B cell (primary cell): ENCODE measurements at regions not wholly inside any gene's neighbourhood (a gene's known extent, or its start where the extent isn't known, plus 50 kb on each side); places are given as distances from the start of the nearest gene placed in this dataset.

ENCODE experiments used
- EZH2 ChIP-seq: IDR thresholded peaks from 2 replicates; pipeline ENCODE4 v1.6.1; 2012; ENCODE audit warnings: borderline replicate concordance, low read depth, mild to moderate bottlenecking, moderate library complexity, low read length; ENCODE audit not compliant: insufficient read depth, poor library complexity, severe bottlenecking
- TF ChIP-seq, protein P1 (sequence below): fragments of 200-600 bp; IDR thresholded peaks from one replicate; pipeline ENCODE4 v1.8.0; 2022; ENCODE audit warnings: antibody characterized with exemption, mild to moderate bottlenecking

DNA sequence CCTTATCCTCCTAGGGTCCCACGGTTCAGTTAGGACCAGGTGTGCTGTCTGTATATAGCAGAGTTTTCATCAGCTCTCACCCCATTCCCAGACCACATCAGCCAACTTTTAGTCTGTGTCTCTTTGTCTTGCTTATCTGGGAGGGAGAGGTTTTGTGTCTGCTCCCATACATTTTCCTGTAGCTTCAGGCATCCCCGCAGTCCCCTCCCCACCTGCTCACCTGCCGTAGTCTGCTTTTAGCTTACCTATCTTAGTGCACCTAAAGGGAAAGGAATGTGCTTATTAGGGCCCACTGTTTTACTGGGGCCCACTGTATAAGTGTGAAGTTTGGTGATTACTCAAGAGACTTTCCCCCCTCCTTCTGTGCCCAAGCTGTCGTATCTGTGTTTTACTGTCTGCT is 225.1 kb downstream of the PLA2G4A start:
- no peak for TF ChIP-seq EZH2
- TF ChIP-seq, protein P1, sequence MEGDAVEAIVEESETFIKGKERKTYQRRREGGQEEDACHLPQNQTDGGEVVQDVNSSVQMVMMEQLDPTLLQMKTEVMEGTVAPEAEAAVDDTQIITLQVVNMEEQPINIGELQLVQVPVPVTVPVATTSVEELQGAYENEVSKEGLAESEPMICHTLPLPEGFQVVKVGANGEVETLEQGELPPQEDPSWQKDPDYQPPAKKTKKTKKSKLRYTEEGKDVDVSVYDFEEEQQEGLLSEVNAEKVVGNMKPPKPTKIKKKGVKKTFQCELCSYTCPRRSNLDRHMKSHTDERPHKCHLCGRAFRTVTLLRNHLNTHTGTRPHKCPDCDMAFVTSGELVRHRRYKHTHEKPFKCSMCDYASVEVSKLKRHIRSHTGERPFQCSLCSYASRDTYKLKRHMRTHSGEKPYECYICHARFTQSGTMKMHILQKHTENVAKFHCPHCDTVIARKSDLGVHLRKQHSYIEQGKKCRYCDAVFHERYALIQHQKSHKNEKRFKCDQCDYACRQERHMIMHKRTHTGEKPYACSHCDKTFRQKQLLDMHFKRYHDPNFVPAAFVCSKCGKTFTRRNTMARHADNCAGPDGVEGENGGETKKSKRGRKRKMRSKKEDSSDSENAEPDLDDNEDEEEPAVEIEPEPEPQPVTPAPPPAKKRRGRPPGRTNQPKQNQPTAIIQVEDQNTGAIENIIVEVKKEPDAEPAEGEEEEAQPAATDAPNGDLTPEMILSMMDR = no peak
